Common myeloid progenitor, CD34-positive (primary cell): ENCODE measurements at regions not wholly inside any gene's neighbourhood (a gene's known extent, or its start where the extent isn't known, plus 50 kb on each side); places are given as distances from the start of the nearest gene placed in this dataset.

ENCODE experiments used
- CTCF ChIA-PET: fragments of 350-600 bp; sonication (Branson Sonifier 250); formaldehyde crosslinking; loops from one replicate; lab custom pipeline; 2021; ENCODE audit warnings: antibody characterized with exemption; lab: Charles Lee
- POLR2A ChIA-PET: fragments of 350-600 bp; sonication (Branson Sonifier 250); formaldehyde crosslinking; loops from one replicate; lab custom pipeline; 2021; ENCODE audit warnings: antibody characterized with exemption; lab: Charles Lee
- DNase-seq, 3 donors: peaks; one replicate each; pipeline versions ENCODE4 v3.0.0 to v3.0.0-alpha.2; 2013
- H3K27ac ChIP-seq, 2 experiments: 1 replicate in 1 of 2; 2 replicates in 1 of 2; pipeline ENCODE4 v1.7.0; 2013; ENCODE audit warnings: inconsistent platforms in 2 of 2, low read length in 2 of 2, mild to moderate bottlenecking in 2 of 2, low read depth in 1 of 2, moderate library complexity in 1 of 2; ENCODE audit not compliant: severe bottlenecking in 2 of 2, insufficient read depth in 1 of 2, poor library complexity in 1 of 2
- H3K27me3 ChIP-seq, 5 experiments: replicated peaks in 2 of 5; 1 replicate in 3 of 5; 2 replicates in 2 of 5; pipeline versions ENCODE4 v1.6.1 to v1.7.0; 2013; ENCODE audit warnings: low read length in 4 of 5, mild to moderate bottlenecking in 2 of 5, moderate library complexity in 2 of 5, inconsistent platforms in 1 of 5; ENCODE audit not compliant: insufficient read depth in 5 of 5, control insufficient read depth in 4 of 5
- H3K36me3 ChIP-seq, 4 experiments: 1 replicate in 2 of 4; 2 replicates in 2 of 4; pipeline versions ENCODE4 v1.6.1 to v1.7.0; 2013; ENCODE audit warnings: low read length in 3 of 4, control low read depth in 1 of 4, mild to moderate bottlenecking in 1 of 4; ENCODE audit not compliant: control insufficient read depth in 4 of 4, insufficient read depth in 4 of 4
- H3K4me1 ChIP-seq, 4 experiments: 1 replicate in 3 of 4; 2 replicates in 1 of 4; pipeline versions ENCODE4 v1.6.1 to v1.7.1; 2013; ENCODE audit warnings: low read length in 3 of 4, mild to moderate bottlenecking in 3 of 4, control low read depth in 1 of 4, inconsistent platforms in 1 of 4, moderate library complexity in 1 of 4; ENCODE audit not compliant: control insufficient read depth in 4 of 4, insufficient read depth in 4 of 4; ENCODE audit errors: control extremely low read depth in 1 of 4
- H3K4me3 ChIP-seq, 7 experiments: 1 replicate in 4 of 7; 2 replicates in 3 of 7; pipeline versions ENCODE4 v1.5.1 to v1.7.0; 2013; ENCODE audit warnings: mild to moderate bottlenecking in 7 of 7, low read length in 6 of 7, moderate library complexity in 6 of 7, inconsistent platforms in 2 of 7, low read depth in 2 of 7, control low read depth in 1 of 7; ENCODE audit not compliant: insufficient read depth in 4 of 7, control insufficient read depth in 1 of 7; ENCODE audit errors: extremely low read depth in 1 of 7
- H3K9me3 ChIP-seq, 5 experiments: 1 replicate in 4 of 5; 2 replicates in 1 of 5; pipeline versions ENCODE4 v1.6.1 to v1.7.1; 2013; ENCODE audit warnings: low read length in 4 of 5, mild to moderate bottlenecking in 2 of 5, inconsistent platforms in 1 of 5, low read depth in 1 of 5, moderate library complexity in 1 of 5; ENCODE audit not compliant: control insufficient read depth in 4 of 5, insufficient read depth in 2 of 5; ENCODE audit errors: control extremely low read depth in 1 of 5
- WGBS: methylation state at CpG from one replicate; pipeline ENCODE4 v1.1.5; 2013; ENCODE audit not compliant: insufficient coverage; 5-methylcytosine and 5-hydroxymethylcytosine counted together

DNA sequence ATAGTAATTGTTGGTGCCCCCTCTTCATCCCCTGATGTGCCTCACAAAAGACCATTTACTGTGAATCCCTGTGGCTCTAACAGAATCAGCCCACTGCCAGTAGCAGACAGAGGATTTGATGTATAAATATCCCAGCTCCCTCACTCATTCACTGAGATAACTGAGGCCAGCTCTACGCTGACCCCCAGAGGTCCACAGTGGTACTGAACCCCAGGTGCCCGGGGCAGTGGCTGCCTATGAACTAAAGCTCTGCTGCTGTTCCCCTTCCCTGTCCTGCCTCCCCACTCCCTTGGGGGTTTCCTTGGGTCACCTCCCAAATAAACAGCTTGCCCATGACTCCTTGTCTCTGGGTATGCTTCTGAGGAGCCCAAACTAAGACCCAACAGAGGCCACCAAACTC is 295.8 kb downstream of the FOXL1 start:
- peaks cover 0 to 49% (median 14%) of the 10 kb centered on the region in 5 experiments for H3K27me3 ChIP-seq
- no peak overlapping the region for H3K27ac ChIP-seq
- H3K4me3 ChIP-seq: no peak overlapping the region
- 70% methylated on average over 2 of the region's 2 CpGs for WGBS
- no peak for DNase-seq
- H3K36me3 ChIP-seq: no peaks in the 10 kb centered on the region
- ChIA-PET CTCF (interaction anchor here (1.2 kb wide), 1 partner anchor 45 kb away, joined by 3 read pairs; no protein-coding TSS in a partner anchor), POLR2A (no interaction called here)
- H3K4me1 ChIP-seq: peaks cover 0 to 9% (median 3%) of the 10 kb centered on the region in 4 experiments
- H3K9me3 ChIP-seq: peaks cover 0 to 6% (median 4%) of the 10 kb centered on the region in 5 experiments

- Histone ChIP-seq H3K27me3 (peaks cover 0 to 70% (median 24%) of the 10 kb centered on the region in 5 experiments), H3K27ac (no peak overlapping the region), H3K9me3 (peaks cover 0 to 6% (median 4%) of the 10 kb centered on the region in 5 experiments), H3K4me1 (peaks cover 0 to 9% (median 3%) of the 10 kb centered on the region in 4 experiments), H3K4me3 (no peak overlapping the region), H3K36me3 (no peaks in the 10 kb centered on the region)
- ChIA-PET POLR2A (no interaction called here), CTCF (no interaction called here)
- 88% methylated on average over 7 of the region's 10 CpGs for WGBS
- DNase-seq: no peak
These were observed 298.1 kb downstream of the FOXL1 start for GRCh38 chr16:86876499-86876898.

GRCh38 chr16:86877108-86877507 is 298.8 kb downstream of the FOXL1 start:
- ChIA-PET POLR2A (no interaction called here), CTCF (no interaction called here)
- Histone ChIP-seq H3K27me3 (peaks cover 0 to 75% (median 24%) of the 10 kb centered on the region in 5 experiments), H3K4me3 (no peak overlapping the region), H3K27ac (no peak overlapping the region), H3K9me3 (peaks cover 0 to 6% (median 4%) of the 10 kb centered on the region in 5 experiments), H3K36me3 (no peaks in the 10 kb centered on the region), H3K4me1 (peaks cover 0 to 9% (median 3%) of the 10 kb centered on the region in 4 experiments)
- WGBS: 89% methylated on average over 9 of the region's 10 CpGs
- no peak for DNase-seq

DNA sequence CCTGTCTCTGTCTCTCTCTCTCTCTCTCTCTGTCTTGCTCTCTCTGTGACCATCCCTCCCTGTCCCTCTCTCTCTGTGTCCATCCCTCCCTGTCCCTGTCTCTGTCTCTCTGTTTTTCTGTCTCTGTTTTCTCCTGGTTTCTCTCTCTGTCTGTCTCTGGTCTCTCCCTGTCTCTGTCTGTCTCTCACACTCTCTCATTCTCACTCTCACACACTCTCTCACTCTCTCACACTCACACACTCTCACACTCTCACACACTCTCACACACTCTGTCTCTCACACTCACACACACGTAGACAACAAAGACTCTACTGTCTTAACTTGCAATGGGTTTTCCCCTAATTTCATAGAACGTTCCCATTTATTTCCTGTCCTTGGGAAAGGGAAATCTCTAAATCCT is 299.5 kb downstream of the FOXL1 start:
- Histone ChIP-seq H3K4me1 (peaks cover 0 to 15% (median 3%) of the 10 kb centered on the region in 4 experiments), H3K36me3 (no peaks in the 10 kb centered on the region), H3K9me3 (peaks cover 0 to 4% (median 4%) of the 10 kb centered on the region in 5 experiments), H3K27me3 (peaks cover 0 to 79% (median 24%) of the 10 kb centered on the region in 5 experiments), H3K27ac (no peak overlapping the region), H3K4me3 (no peak overlapping the region)
- DNase-seq: no peak
- POLR2A ChIA-PET: no interaction called here
- CTCF ChIA-PET: no interaction called here
- 14% methylated on average over 2 of the region's 2 CpGs for WGBS

DNA sequence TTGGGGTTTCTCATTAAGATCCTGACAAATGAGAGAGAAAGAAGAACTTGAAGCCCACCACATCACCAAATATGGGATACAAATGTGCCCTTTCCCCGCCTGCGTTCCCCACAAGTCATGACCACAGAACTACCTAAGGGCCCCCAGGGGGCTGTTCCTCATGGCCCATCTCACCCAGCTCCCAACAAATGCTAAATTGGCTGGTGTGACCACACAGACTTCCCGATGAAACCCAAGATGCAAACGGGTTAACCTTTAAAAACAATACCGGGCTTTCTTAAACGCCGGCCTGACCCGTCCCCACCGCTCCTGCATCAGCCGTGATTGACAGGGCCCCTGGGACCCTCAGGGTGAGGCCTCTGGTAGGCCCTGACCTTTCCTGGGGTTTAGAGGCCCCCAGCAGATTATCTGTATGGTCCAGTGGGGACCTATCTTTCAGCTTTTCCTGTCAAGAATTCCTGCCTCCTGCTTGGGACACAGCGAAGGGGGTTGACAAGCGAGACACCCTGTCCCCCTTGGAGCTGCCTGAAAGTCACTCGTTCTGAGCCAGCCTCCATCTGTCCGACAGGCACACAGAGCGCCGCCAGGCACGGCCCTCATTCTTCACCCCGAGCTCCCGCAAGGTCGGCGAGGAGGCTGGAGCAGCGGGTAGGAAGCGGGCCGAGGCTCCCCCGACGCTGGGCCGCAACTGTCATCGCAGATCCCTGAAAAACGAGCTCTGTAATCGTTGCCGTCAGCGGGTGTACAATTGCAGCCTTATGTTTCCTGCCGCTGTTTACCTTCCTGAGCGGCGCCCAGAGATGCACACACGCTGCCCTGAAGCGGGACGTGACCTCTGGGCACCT is 300.1 kb downstream of the FOXL1 start:
- no peak overlapping the region for H3K27ac ChIP-seq
- 4% methylated on average over 36 of the region's 38 CpGs for WGBS
- H3K4me1 ChIP-seq: peaks cover 0 to 15% (median 3%) of the 10 kb centered on the region in 4 experiments
- DNase-seq: peak; percentile 15 to 55 (median 18)
- H3K9me3 ChIP-seq: no peaks in the 10 kb centered on the region
- no peaks in the 10 kb centered on the region for H3K36me3 ChIP-seq
- H3K4me3 ChIP-seq: no peak overlapping the region
- POLR2A ChIA-PET: no interaction called here
- CTCF ChIA-PET: no interaction called here
- H3K27me3 ChIP-seq: peaks cover 0 to 78% (median 26%) of the 10 kb centered on the region in 5 experiments

DNA sequence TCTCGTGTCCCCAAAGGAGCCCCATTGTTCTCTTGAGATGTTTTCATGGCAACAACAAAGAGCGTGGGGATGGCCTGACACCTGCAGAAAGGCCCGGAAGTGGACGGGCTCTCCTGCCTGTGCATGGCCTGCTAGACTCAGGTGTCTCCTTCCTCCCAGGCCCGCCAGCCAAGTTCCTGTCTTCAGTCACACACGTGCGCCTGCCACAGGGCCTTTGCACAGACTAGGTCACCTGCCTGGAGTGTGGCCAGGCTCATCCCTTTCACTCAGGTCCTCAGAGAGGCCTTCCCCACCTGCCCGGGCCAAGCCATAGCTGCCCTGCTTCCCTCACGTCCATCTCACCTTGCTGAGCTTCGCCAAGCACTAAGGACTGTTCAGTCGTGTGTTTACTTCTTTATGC is 300.9 kb downstream of the FOXL1 start:
- H3K27me3 ChIP-seq: peaks cover 0 to 78% (median 25%) of the 10 kb centered on the region in 5 experiments
- CTCF ChIA-PET: no interaction called here
- WGBS: 98% methylated on average over 11 of the region's 11 CpGs
- no peaks in the 10 kb centered on the region for H3K36me3 ChIP-seq
- H3K4me3 ChIP-seq: no peak overlapping the region
- H3K27ac ChIP-seq: no peak overlapping the region
- H3K9me3 ChIP-seq: no peaks in the 10 kb centered on the region
- POLR2A ChIA-PET: no interaction called here
- no peak for DNase-seq
- H3K4me1 ChIP-seq: peaks cover 0 to 15% (median 3%) of the 10 kb centered on the region in 4 experiments
